GM21576 (cell line): ENCODE measurements at regions not wholly inside any gene's neighbourhood (a gene's known extent, or its start where the extent isn't known, plus 50 kb on each side); places are given as distances from the start of the nearest gene placed in this dataset.

Experiments used
- ATAC-seq: cut with Tn5 transposase; IDR thresholded peaks from one replicate; pipeline ENCODE4 v1.9.1; 2021; ENCODE audit warnings: mild to moderate bottlenecking, moderate library complexity; ENCODE audit not compliant: unreplicated experiment

GRCh38 chr4:10212400-10212799 is 95.8 kb upstream of the WDR1 start:
- no peak for ATAC-seq

DNA sequence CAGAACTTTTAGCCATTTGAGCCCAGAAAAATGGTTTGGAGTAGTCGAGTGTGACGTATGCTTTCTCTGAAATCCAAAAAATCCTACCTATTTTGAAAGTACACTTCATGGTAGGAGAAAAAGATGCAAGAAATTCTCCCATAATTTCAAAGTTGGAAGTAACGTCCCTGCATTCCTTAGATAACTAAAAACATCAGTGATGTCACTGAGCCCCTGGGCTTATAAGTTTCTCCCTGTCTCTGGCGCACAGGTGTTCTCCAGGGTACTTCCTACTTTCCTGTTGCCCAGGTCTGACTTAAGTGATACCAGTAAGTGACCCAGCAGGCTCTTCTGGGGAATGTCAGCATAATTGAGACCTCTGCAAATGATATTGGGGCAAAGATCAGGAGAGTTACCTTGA is 90.5 kb upstream of the WDR1 start:
- no peak for ATAC-seq

DNA sequence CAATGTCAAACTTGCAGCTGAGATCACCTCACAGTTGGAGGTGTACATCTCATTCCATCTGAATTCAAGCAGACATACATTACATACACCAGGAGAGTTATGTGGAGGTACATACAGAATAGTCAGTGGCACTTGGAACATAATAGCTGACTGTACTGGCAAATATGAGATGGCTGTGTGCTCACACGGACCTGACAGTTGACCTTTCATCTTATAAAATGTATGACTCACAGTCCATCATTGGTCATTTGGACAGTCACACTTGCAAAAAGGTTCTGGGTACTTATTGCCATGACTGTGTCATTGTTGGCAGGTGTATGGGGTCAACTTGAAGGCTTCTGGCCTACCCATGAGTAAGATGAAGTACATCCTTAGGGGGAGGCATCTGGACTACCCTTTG is 88.6 kb upstream of the WDR1 start:
- ATAC-seq = no peak

DNA sequence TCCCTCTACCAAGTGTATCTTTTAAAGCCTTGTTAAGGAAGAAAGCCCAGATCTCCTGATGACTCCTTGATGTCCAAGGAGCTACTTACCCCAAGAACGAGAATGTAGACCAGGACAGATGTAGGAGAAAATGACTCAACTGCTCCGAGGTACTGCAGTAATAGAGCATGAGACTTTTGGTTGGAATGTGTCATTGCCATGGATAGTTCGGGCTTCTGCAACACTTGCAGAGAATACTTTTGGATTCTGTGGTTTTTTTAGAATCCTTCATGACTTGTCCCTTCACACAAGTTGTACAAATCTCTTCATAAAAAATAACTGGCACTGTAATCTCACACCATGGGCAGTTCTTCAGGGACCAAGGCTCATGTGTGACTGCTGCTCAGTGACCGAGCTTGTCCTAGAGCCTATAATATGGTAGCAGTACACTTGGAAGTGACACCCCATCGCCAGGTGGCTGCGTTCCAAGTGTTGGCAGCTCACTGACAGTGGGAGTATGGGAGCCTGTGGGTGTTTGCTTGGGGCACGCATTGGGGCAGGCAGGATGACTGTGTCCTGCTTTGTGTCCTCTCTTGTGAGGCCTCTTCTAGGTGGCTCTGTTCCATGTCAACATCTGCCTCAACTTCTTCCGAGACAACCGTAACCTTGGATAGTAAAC is 87.9 kb upstream of the WDR1 start:
- ATAC-seq = no peak

DNA sequence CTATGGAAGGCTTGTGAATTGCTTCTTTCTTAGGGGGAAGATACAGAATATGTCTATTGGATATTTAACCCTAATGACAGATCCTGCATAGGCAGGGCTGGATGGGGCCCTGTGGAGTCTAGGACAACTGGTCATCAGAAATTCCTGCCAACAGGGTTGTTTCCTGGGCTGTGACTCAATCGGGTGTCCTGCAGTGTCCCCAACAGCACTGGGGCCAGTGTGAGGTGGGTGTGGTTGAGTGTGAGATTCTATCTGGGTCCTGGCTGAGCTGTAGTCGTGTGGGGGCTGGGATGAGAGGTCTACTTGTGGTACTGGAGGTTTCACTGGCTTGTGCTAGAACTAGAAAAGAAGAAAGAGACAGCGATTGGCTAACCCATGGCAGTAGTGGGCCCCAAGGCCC is 87.3 kb upstream of the WDR1 start:
- ATAC-seq = no peak

GRCh38 chr4:10201381-10202223 is 85.0 kb upstream of the WDR1 start:
- no peak for ATAC-seq

- ATAC-seq = no peak
These were observed 84.3 kb upstream of the WDR1 start for GRCh38 chr4:10200869-10201268.

DNA sequence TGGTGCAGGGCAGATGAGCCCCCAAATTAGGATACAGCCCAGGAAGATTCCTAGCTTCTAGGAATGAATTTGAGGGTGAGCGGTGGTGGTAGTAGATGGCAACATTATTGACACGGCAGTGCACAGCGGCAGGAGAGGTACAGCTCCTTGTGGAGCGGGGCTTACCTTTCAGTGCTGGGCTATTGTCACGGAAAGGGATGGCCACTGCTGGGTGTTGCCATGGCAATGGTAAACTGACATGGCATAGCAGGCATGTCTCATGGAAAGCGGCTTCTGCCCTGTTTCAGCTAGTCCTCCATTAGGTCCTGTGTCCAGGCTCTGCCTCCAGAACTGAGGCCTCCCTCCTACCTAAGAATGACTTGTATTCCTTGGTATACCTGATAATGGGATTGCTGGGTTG is 81.8 kb upstream of the WDR1 start:
- ATAC-seq = no peak

- ATAC-seq = no peak
These were observed 81.4 kb upstream of the WDR1 start for GRCh38 chr4:10197952-10198351.

DNA sequence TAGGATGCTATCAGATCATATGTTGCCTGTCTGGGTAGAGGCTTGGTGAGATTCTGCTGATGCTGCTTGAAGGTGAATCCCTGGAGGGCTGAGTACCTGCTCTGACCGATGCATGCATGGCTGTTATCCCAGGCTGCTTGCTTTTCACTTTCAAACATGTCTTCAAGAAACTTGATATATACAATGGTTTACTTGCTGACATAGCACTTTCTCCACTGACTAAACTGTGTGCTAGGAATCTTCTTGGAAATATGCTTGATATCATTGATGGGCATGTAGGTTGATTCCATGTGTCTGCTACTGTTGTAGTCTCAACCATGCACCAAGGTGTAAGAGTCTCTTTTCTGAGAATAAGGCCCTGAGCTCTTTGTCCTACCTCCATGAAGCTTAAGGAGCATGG is 79.6 kb upstream of the WDR1 start:
- no peak for ATAC-seq

DNA sequence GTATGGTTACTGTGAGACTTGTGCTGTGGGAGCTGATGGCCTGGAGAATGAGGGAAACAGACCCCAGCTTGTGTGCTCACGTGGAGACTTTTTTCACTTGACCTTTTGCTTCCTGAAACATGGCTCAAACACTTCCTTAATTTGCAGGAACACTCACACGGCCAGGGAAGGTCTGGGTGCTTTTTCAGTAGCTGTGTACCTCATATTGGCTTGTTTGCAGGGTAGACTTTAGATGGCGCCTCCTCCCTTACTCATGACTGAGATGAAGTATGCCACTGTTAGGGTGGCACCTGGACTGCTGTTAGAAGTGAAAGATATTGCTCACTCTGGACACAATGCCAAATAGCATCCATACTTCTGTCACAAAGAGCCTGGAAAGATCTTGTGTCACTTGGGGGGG is 75.7 kb upstream of the WDR1 start:
- no peak for ATAC-seq

GRCh38 chr4:10188400-10189004 is 71.9 kb upstream of the WDR1 start:
- no peak for ATAC-seq

DNA sequence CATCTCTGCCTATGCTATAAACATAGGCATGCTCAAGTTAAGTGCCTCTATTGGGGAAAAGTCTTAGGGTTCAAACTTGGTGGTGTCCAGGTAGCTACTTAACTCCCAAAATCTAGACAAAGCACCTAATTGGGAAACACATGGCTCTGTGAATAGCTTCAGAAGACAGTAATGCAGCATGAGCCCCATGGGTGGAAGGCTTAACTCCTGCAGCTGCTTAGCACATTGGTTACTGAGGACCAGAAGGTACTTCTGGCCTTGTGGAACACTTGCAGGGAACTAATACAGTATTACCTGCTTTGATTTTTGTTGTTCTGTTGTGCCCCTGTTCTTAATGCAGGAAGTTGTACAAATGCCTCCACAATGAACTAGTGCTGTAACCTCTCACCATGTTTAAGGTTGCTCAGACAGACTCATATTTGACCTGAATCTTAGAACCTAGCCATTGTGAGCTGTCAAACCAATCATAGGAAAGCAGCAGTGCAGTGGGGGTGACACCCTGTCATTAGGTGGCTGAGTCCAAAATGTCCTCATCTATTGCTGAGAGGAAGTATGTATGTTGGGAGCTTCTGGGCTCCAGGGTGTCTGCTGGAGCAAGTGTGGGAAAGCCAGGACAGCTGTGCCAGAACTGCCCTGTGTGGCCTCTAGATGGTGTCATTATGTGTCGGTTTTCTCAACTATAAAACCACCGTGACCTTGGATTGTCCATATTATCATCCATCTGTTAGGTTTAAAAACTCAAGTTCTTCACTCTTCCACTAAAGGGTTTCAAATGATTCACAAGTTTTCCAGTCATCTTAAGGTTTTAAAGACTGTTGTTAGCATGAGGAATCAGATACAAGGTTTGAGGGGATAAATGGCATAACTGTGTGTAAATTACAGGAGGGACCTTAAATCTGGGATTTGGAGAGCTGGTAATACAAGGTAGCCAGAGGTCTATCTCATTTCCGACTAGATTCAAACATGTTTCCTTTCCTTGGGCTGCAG is 69.9 kb upstream of the WDR1 start:
- no peak for ATAC-seq

DNA sequence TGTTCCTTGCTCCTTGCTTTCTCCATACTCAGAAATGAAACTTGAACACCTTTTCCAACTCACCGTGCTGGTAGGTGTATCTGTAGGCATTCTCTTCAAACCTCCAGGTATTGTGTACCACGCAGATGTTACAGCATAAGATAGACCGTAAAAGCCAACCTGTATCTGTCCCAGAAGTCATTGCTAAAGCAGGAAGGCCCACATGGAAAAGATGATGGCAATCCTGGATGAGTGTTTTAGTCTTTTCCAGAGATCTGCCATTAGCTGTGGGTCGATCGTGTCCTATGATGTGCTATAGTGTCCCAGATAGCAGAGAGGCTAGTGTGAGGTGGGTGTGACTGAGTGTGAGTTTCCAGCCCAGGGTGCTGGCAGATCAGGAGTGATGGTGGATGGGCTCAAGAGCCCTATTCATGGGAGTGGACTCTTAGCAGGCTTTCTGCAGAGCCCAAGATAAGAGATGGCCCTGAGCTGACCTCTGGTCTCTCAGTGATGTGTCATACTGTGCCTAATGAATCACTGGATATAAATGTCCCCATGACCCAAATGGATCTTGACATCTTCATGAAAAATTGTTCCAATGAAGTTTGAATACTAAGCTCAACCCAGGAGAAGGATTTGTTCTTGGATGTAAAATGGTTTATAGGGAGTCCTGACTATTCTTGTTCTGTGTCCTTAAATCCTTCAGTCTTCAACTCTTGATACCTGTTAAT is 69.1 kb upstream of the WDR1 start:
- no peak for ATAC-seq

DNA sequence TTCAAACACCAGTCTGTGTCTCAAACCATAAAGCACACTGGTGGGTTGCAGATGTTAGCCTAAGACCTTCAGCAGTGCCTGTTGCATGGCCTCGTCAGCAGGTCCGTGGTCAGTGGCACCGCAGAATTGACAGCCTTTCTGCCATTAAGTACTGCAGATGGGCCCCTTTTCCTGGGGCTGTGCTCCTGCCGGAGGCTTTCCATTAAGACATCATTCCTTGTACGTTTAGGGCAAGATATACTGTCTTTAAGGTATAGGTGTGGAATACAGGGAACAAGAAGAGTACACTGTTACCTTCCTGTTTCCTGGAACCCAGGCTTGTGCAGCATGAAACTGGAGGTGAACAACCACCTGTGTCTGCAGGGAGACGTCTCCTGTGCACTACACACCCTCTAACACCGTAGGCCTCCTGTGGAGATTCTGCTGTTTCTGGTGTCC is 67.9 kb upstream of the WDR1 start:
- ATAC-seq = no peak

- ATAC-seq = no peak
These were observed 67.4 kb upstream of the WDR1 start for GRCh38 chr4:10184041-10184440.

GRCh38 chr4:10183462-10183861 is 66.9 kb upstream of the WDR1 start:
- no peak for ATAC-seq

- ATAC-seq = no peak
These were observed 66.1 kb upstream of the WDR1 start for GRCh38 chr4:10182446-10183424.
